Peyer's patch (tissue), 4 donors: ENCODE measurements at regions not wholly inside any gene's neighbourhood (a gene's known extent, or its start where the extent isn't known, plus 50 kb on each side); places are given as distances from the start of the nearest gene placed in this dataset.

ENCODE experiments used
- DNase-seq, 3 donors: peaks; one replicate each; pipeline ENCODE4 v3.0.0-alpha.2; 2017 to 2019
- H3K27ac ChIP-seq, 4 donors: fragments of 200-600 bp; sonication (generic); one replicate each; pipeline ENCODE4 v1.5.1; 2016 to 2019
- H3K27me3 ChIP-seq, 2 donors: fragments of 200-600 bp; sonication (generic); one replicate each; pipeline ENCODE4 v1.5.1; 2019
- H3K36me3 ChIP-seq, 3 donors: fragments of 200-600 bp; sonication (generic); one replicate each; pipeline ENCODE4 v1.5.1; 2016 to 2019
- H3K4me1 ChIP-seq, 4 donors: fragments of 200-600 bp; sonication (generic); one replicate each; pipeline ENCODE4 v1.5.1; 2016 to 2019
- H3K4me3 ChIP-seq, 4 donors: fragments of 200-600 bp; sonication (generic); 1 replicate in 3 of 4; 2 replicates in 1 of 4; pipeline ENCODE4 v1.5.1; 2016 to 2019; ENCODE audit warnings: mild to moderate bottlenecking in 1 of 4
- H3K9me3 ChIP-seq, 4 donors: fragments of 200-600 bp; sonication (generic); one replicate each; pipeline ENCODE4 v1.5.1; 2016 to 2019; ENCODE audit warnings: mild to moderate bottlenecking in 1 of 4
- POLR2A ChIP-seq, 2 donors: fragments of 450-650 bp; IDR thresholded peaks; one replicate each; pipeline ENCODE4 v1.5.1; 2017; ENCODE audit warnings: antibody characterized with exemption in 2 of 2, mild to moderate bottlenecking in 2 of 2, moderate library complexity in 2 of 2
- TF ChIP-seq, protein P1 (sequence below), 6 experiments: fragments of 450-650 bp in 4 of 6; fragments of 200-600 bp in 2 of 6; sonication (generic) in 1 of 6; IDR thresholded peaks; one replicate each; pipeline ENCODE4 v1.5.1; 2017 to 2019; ENCODE audit warnings: antibody characterized with exemption in 6 of 6, mild to moderate bottlenecking in 3 of 6, moderate library complexity in 1 of 6

DNA sequence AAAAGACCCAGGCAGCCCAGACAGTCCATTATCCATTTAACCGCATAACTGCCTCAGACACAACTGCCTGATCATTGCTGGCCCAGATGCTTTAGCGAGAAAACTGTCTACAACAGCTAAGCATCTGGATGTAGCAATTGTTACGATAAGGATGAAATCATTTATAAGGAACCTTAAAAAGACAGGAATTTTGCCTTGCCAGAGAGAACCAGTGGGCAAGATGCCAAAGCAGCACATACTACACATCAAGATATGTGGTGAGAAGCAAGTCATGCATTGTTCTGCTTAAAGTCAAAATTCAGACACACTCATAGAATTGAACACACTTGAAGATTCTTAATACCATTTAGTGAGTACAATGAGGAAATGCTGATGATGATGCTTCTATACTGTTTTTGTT is 1525.3 kb downstream of the CDH8 start:
- H3K4me1 ChIP-seq, result no peaks in the 10 kb centered on the region
- DNase-seq, result no peak
- H3K4me3 ChIP-seq, result no peak overlapping the region
- H3K9me3 ChIP-seq, result no peaks in the 10 kb centered on the region
- TF ChIP-seq, protein P1, sequence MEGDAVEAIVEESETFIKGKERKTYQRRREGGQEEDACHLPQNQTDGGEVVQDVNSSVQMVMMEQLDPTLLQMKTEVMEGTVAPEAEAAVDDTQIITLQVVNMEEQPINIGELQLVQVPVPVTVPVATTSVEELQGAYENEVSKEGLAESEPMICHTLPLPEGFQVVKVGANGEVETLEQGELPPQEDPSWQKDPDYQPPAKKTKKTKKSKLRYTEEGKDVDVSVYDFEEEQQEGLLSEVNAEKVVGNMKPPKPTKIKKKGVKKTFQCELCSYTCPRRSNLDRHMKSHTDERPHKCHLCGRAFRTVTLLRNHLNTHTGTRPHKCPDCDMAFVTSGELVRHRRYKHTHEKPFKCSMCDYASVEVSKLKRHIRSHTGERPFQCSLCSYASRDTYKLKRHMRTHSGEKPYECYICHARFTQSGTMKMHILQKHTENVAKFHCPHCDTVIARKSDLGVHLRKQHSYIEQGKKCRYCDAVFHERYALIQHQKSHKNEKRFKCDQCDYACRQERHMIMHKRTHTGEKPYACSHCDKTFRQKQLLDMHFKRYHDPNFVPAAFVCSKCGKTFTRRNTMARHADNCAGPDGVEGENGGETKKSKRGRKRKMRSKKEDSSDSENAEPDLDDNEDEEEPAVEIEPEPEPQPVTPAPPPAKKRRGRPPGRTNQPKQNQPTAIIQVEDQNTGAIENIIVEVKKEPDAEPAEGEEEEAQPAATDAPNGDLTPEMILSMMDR (IDR thresholded peaks at IDR 0.05), result no peak
- no peaks in the 10 kb centered on the region for H3K36me3 ChIP-seq
- H3K27me3 ChIP-seq, result no peaks in the 10 kb centered on the region
- no peak overlapping the region for H3K27ac ChIP-seq

DNA sequence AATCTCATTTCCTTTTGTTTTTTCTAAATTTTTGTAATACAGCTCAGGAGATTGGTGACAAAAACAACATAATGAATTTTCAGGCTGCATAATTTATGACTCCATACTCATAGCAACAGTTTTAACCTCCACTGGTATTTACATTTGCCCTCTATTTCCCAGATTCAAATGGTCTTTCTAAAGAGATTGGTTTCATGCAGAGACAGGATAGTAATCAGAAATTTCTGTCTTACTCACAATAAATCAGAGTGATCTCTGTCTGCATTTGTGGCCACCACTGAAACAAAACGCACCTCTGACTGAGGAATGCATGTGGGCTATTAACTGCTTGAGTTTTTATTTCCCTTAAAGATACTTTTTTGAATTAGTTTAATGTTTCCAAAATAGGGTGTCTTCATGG is 1526.0 kb downstream of the CDH8 start:
- Histone ChIP-seq H3K4me3 (no peak overlapping the region), H3K27me3 (no peaks in the 10 kb centered on the region), H3K9me3 (no peaks in the 10 kb centered on the region), H3K36me3 (no peaks in the 10 kb centered on the region), H3K4me1 (no peaks in the 10 kb centered on the region), H3K27ac (no peak overlapping the region)
- DNase-seq, result no peak
- TF ChIP-seq, protein P1 (IDR thresholded peaks at IDR 0.05), result no peak
- TF ChIP-seq POLR2A (IDR thresholded peaks at IDR 0.05), result no peak

DNA sequence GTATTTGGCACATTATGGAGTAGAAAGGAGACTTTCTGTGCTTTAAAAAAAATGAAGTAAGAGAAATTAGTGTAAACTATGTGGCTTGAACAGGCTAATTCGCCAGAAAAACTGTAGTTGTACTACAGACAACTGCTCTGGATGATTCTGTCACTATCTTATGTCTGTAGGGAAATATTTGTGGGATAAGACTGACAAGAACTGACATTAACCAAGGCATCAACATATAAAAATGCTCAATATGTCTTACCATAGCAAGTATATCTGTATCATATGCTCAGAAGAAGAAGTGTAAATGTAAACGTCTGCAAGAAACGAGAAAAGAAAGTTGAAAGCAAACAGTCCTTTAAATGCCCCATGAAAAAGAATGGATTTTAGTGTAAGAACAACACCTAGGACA is 1545.0 kb downstream of the CDH8 start:
- H3K4me1 ChIP-seq, result no peaks in the 10 kb centered on the region
- H3K27me3 ChIP-seq, result no peaks in the 10 kb centered on the region
- TF ChIP-seq POLR2A (IDR thresholded peaks at IDR 0.05), result no peak
- TF ChIP-seq, protein P1 (IDR thresholded peaks at IDR 0.05), result no peak
- H3K27ac ChIP-seq, result no peak overlapping the region
- DNase-seq, result no peak
- no peaks in the 10 kb centered on the region for H3K9me3 ChIP-seq
- no peak overlapping the region for H3K4me3 ChIP-seq
- no peaks in the 10 kb centered on the region for H3K36me3 ChIP-seq

DNA sequence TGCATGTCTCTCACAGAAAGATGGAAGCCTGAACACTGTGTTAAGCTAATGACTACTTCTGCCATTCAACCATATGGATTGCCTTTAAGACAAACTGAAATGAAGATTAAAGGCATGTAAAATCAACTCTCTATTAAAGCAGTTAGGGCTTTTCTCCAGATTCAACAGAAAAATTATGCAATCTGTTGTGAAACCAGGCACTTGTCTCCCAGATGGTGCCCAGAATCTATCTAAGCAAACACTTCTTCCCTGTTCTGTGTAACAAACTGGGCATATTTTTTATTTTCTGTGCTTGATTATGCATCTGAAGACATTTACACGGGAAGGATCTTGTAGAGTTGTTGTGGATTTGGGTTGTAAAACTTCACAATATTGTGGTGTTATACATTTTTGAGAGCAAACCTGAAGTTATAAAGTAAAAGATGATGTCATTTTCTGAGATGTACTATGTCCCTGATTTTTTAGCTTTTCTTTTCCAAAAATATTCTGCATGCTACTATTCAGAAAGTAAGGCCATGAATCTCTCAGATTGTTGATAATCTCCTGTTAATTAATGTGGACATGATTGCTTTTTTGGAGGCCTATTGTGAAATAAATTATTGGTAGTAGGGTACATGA is 1550.3 kb downstream of the CDH8 start:
- Histone ChIP-seq H3K4me3 (no peak overlapping the region), H3K27me3 (no peaks in the 10 kb centered on the region), H3K4me1 (no peaks in the 10 kb centered on the region), H3K36me3 (no peaks in the 10 kb centered on the region), H3K9me3 (no peaks in the 10 kb centered on the region), H3K27ac (no peak overlapping the region)
- no peak for DNase-seq
- TF ChIP-seq, protein P1 (IDR thresholded peaks at IDR 0.05), result no peak
- TF ChIP-seq POLR2A (IDR thresholded peaks at IDR 0.05), result no peak

DNA sequence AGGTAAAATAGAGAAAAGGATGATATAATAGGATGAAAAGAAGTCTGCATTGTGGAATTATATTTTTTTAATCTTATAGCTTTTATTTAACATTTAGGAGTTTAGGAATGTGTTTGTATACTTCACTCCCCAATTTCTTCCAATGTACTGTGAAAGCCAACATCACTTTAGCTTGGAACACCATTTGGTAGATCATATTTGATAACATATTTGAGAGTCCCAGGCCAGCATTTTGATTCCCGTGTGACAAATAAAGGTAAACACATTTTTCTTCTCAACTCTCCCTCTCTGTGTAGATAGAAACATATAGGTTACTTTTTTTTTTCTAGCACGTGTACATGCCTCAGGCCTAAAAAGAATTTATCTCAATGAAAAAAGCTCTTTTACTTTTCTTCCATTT is 1551.3 kb downstream of the CDH8 start:
- Histone ChIP-seq H3K9me3 (no peaks in the 10 kb centered on the region), H3K4me3 (no peak overlapping the region), H3K36me3 (no peaks in the 10 kb centered on the region), H3K27me3 (no peaks in the 10 kb centered on the region), H3K27ac (no peak overlapping the region), H3K4me1 (no peaks in the 10 kb centered on the region)
- DNase-seq, result no peak
- TF ChIP-seq, protein P1 (IDR thresholded peaks at IDR 0.05), result no peak
- no peak for TF ChIP-seq POLR2A (IDR thresholded peaks at IDR 0.05)

DNA sequence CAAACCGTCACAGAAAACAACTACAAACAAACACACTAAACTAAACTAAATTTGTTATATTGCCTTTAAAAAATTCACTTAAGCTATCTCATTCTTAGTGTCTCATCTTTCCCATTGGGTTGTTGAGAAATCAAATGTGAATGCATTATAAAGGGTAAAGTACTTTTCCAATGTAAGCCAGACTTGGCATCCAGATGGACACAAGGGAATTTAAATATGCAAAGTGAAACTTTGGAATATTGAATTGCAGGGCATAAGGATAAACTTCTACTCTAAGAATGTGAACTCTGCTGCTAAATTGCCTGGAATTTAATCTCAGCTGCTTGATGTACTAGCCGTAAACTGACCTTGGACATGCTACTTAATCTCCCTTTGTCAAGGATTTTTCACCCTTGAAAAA is 1554.6 kb downstream of the CDH8 start:
- H3K9me3 ChIP-seq, result no peaks in the 10 kb centered on the region
- no peak overlapping the region for H3K4me3 ChIP-seq
- H3K36me3 ChIP-seq, result no peaks in the 10 kb centered on the region
- no peaks in the 10 kb centered on the region for H3K4me1 ChIP-seq
- DNase-seq, result no peak
- H3K27ac ChIP-seq, result no peak overlapping the region
- TF ChIP-seq POLR2A (IDR thresholded peaks at IDR 0.05), result no peak
- TF ChIP-seq, protein P1 (IDR thresholded peaks at IDR 0.05), result no peak
- no peaks in the 10 kb centered on the region for H3K27me3 ChIP-seq
